A549 (cell line): ENCODE measurements at regions not wholly inside any gene's neighbourhood (a gene's known extent, or its start where the extent isn't known, plus 50 kb on each side); places are given as distances from the start of the nearest gene placed in this dataset.
A peak's percentile ranks its signal among the peaks of the same experiment; 100 is the strongest.
"Not testable (repeated sequence)": the region's sequence is repeated elsewhere in the genome, so short reads cannot be mapped to it uniquely, and the experiment has no call there.

ENCODE experiments used
- ATAC-seq, 2 experiments: fragments of 200-7000 bp in 1 of 2; fragments of >200 bp in 1 of 2; cut with Nextera tagmentation in 1 of 2; cut with Tn5 transposase in 1 of 2; 3 replicates each; pipeline versions ENCODE4 v1.8.0 to v1.9.1; 2018 to 2020; ENCODE audit warnings: mild to moderate bottlenecking in 1 of 2, moderate library complexity in 1 of 2
- CTCF ChIA-PET: fragments of 300-600 bp; sonication (Branson Sonifier 250); formaldehyde crosslinking; extraction: SDS; loops from one replicate; lab custom pipeline; 2021; ENCODE audit warnings: antibody characterized with exemption, inconsistent platforms; lab: Yijun Ruan, JAX
- POLR2A ChIA-PET: fragments of 350-600 bp; formaldehyde crosslinking; extraction: SDS; loops from one replicate; lab custom pipeline; 2021; ENCODE audit warnings: antibody characterized with exemption, inconsistent platforms; lab: Yijun Ruan, JAX
- DNase-seq, 2 experiments: peaks; one replicate each; pipeline versions ENCODE4 v3.0.0 to v3.0.0-alpha.2; 2011 to 2016; ENCODE audit warnings: low read depth in 1 of 2, low spot score in 1 of 2
- FAIRE-seq: peaks from 2 replicates; lab custom pipeline; 2011; peaks lifted over from hg19 to GRCh38; lab: Jason Lieb, UNC
- H3K27ac ChIP-seq, 2 experiments: fragments of >200 bp; sonication (Bioruptor Twin); formaldehyde crosslinking; 3 replicates each; pipeline ENCODE4 v1.5.1; 2016 to 2017
- H3K4me1 ChIP-seq: fragments of >200 bp; sonication (Bioruptor Twin); formaldehyde crosslinking; 3 replicates; pipeline ENCODE4 v1.6.1; 2016
- H3K4me2 ChIP-seq: fragments of >200 bp; sonication (Bioruptor Twin); formaldehyde crosslinking; 3 replicates; pipeline ENCODE4 v1.6.1; 2016
- H3K4me3 ChIP-seq: fragments of >200 bp; sonication (Bioruptor Twin); formaldehyde crosslinking; 3 replicates; pipeline ENCODE4 v1.5.1; 2016
- H3K9me3 ChIP-seq: fragments of >200 bp; sonication (Bioruptor Twin); formaldehyde crosslinking; 3 replicates; pipeline ENCODE4 v1.6.1; 2016
- ATOH8 ChIP-seq: fragments of 250-450 bp; sonication (Bioruptor Pico); IDR thresholded peaks from 2 replicates; pipeline ENCODE4 v1.5.0; 2020; ENCODE audit warnings: low read depth, mild to moderate bottlenecking, moderate library complexity
- CBX2 ChIP-seq: fragments of 200-600 bp; sonication (generic); IDR thresholded peaks from 2 replicates; pipeline ENCODE4 v1.6.1; 2016; ENCODE audit warnings: low read depth, mild to moderate bottlenecking, borderline replicate concordance
- CBX8 ChIP-seq: fragments of 200-600 bp; sonication (generic); IDR thresholded peaks from 2 replicates; pipeline ENCODE4 v1.6.1; 2016
- CEBPB ChIP-seq, 2 experiments: fragments of >200 bp in 1 of 2; sonication (Bioruptor Twin) in 1 of 2; formaldehyde crosslinking in 1 of 2; IDR thresholded peaks; 2 replicates each; pipeline ENCODE4 v1.6.1; 2012 to 2016
- CHD2 ChIP-seq: fragments of 150-350 bp; IDR thresholded peaks from 2 replicates; pipeline ENCODE4 v1.6.1; 2014; ENCODE audit warnings: low read length; ENCODE audit not compliant: partially characterized antibody
- FOSB ChIP-seq: fragments of 250-450 bp; sonication (Bioruptor Pico); IDR thresholded peaks from 2 replicates; pipeline ENCODE4 v1.5.0; 2020; ENCODE audit warnings: mild to moderate bottlenecking, moderate library complexity
- FOSL2 ChIP-seq, 2 experiments: fragments of 450-650 bp in 1 of 2; fragments of >200 bp in 1 of 2; sonication (Bioruptor Twin) in 1 of 2; formaldehyde crosslinking; IDR thresholded peaks; 2 replicates each; pipeline versions ENCODE4 v1.5.0 to v1.6.1; 2016 to 2020; ENCODE audit warnings: mild to moderate bottlenecking in 1 of 2, moderate library complexity in 1 of 2
- FOXS1 ChIP-seq: fragments of 250-450 bp; sonication (Bioruptor Pico); IDR thresholded peaks from 2 replicates; pipeline ENCODE4 v1.5.0; 2020; ENCODE audit warnings: mild to moderate bottlenecking, moderate library complexity
- GATA3 ChIP-seq: IDR thresholded peaks from 2 replicates; pipeline ENCODE4 v1.6.1; 2012; ENCODE audit warnings: borderline replicate concordance
- HDAC2 ChIP-seq: fragments of 200-600 bp; sonication (generic); IDR thresholded peaks from 2 replicates; pipeline ENCODE4 v1.6.1; 2016
- HEYL ChIP-seq: fragments of 250-450 bp; sonication (Bioruptor Pico); IDR thresholded peaks from 2 replicates; pipeline ENCODE4 v1.8.0; 2021; ENCODE audit warnings: mild to moderate bottlenecking, moderate library complexity
- HOXB5 ChIP-seq: fragments of 250-450 bp; sonication (Bioruptor Pico); IDR thresholded peaks from 2 replicates; pipeline ENCODE4 v1.5.0; 2020; ENCODE audit warnings: mild to moderate bottlenecking, moderate library complexity
- JUN ChIP-seq, 2 experiments: fragments of >200 bp; sonication (Bioruptor Twin); formaldehyde crosslinking; IDR thresholded peaks; 2 replicates in 1 of 2; 3 replicates in 1 of 2; pipeline ENCODE4 v1.6.1; 2016 to 2017
- JUNB ChIP-seq: fragments of >200 bp; sonication (Bioruptor Twin); formaldehyde crosslinking; IDR thresholded peaks from 2 replicates; pipeline ENCODE4 v1.6.1; 2016
- KDM1A ChIP-seq: fragments of 200-600 bp; sonication (generic); IDR thresholded peaks from 2 replicates; pipeline ENCODE4 v1.6.1; 2016; ENCODE audit warnings: low read depth, mild to moderate bottlenecking
- MAFK ChIP-seq: fragments of 450-650 bp; IDR thresholded peaks from 2 replicates; pipeline ENCODE4 v1.6.1; 2014; ENCODE audit not compliant: partially characterized antibody
- MAZ ChIP-seq: fragments of 150-350 bp; IDR thresholded peaks from 2 replicates; pipeline ENCODE4 v1.6.1; 2014; ENCODE audit warnings: antibody characterized with exemption, low read depth, low read length, borderline replicate concordance
- MYC ChIP-seq: IDR thresholded peaks from 2 replicates; pipeline ENCODE4 v1.6.1; 2012; ENCODE audit warnings: mild to moderate bottlenecking, inconsistent platforms, low read length, improper control_type of control experiment, borderline replicate concordance
- NPAS2 ChIP-seq: fragments of 250-450 bp; sonication (Bioruptor Pico); IDR thresholded peaks from 2 replicates; pipeline ENCODE4 v1.8.0; 2022; ENCODE audit warnings: mild to moderate bottlenecking, moderate library complexity, borderline replicate concordance
- NR3C1 ChIP-seq: fragments of >200 bp; sonication (Bioruptor Twin); formaldehyde crosslinking; IDR thresholded peaks from 3 replicates; pipeline ENCODE4 v1.6.1; 2017
- POLR2A ChIP-seq: IDR thresholded peaks from 2 replicates; pipeline ENCODE4 v1.6.1; 2012; ENCODE audit warnings: mild to moderate bottlenecking, low read length
- SMC3 ChIP-seq: fragments of >200 bp; sonication (Bioruptor Twin); formaldehyde crosslinking; IDR thresholded peaks from 3 replicates; pipeline ENCODE4 v1.6.1; 2018; ENCODE audit warnings: inconsistent platforms
- TFCP2L1 ChIP-seq: fragments of 250-450 bp; sonication (Bioruptor Pico); IDR thresholded peaks from 2 replicates; pipeline ENCODE4 v1.5.0; 2021; ENCODE audit warnings: mild to moderate bottlenecking
- ZC3H11A ChIP-seq: fragments of 450-650 bp; IDR thresholded peaks from 2 replicates; pipeline ENCODE4 v1.6.1; 2014; ENCODE audit warnings: antibody characterized with exemption, mild to moderate bottlenecking
- ZFP36 ChIP-seq: fragments of 450-650 bp; IDR thresholded peaks from 2 replicates; pipeline ENCODE4 v1.6.1; 2014; ENCODE audit warnings: borderline replicate concordance; ENCODE audit not compliant: partially characterized antibody
- ZNF302 ChIP-seq: fragments of 250-450 bp; sonication (Bioruptor Pico); IDR thresholded peaks from 2 replicates; pipeline ENCODE4 v1.9.0; 2021; ENCODE audit warnings: inconsistent platforms, mild to moderate bottlenecking, moderate library complexity
- ZSCAN20 ChIP-seq: fragments of 250-450 bp; sonication (Bioruptor Pico); IDR thresholded peaks from 2 replicates; pipeline ENCODE4 v1.8.0; 2022; ENCODE audit warnings: mild to moderate bottlenecking, moderate library complexity
- WGBS: methylation state at CpG from one replicate; pipeline ENCODE4 v1.1.6; 2017; ENCODE audit errors: missing lambda C conversion rate; 5-methylcytosine and 5-hydroxymethylcytosine counted together
- TF ChIP-seq, protein P1 (sequence below): fragments of 150-350 bp; IDR thresholded peaks from 2 replicates; pipeline ENCODE4 v1.6.1; 2014; ENCODE audit warnings: low read depth, mild to moderate bottlenecking, low read length
- TF ChIP-seq, protein P2 (sequence below): IDR thresholded peaks from 2 replicates; pipeline ENCODE4 v1.6.1; 2012; ENCODE audit warnings: low read depth, borderline replicate concordance
- TF ChIP-seq, protein P3 (sequence below): fragments of 450-650 bp; IDR thresholded peaks from 2 replicates; pipeline ENCODE4 v1.6.1; 2014; ENCODE audit warnings: antibody characterized with exemption
- TF ChIP-seq, protein P4 (sequence below): fragments of >200 bp; sonication (Bioruptor Twin); formaldehyde crosslinking; IDR thresholded peaks from 2 replicates; pipeline ENCODE4 v1.6.1; 2016
- TF ChIP-seq, protein P5 (sequence below): IDR thresholded peaks from 2 replicates; pipeline ENCODE4 v1.6.1; 2012

GRCh38 chr5:103385722-103386121 is 127.2 kb downstream of the MACIR start:
- CTCF ChIA-PET = no interaction called here
- no peak overlapping the region for H3K4me2 ChIP-seq
- ATAC-seq = no peak
- POLR2A ChIA-PET = no interaction called here
- H3K9me3 ChIP-seq = no peaks in the 10 kb centered on the region; the same call in 2 of the 3 replicates
- TF ChIP-seq NR3C1 (no peak), SMC3 (no peak), ZSCAN20 (no peak), CBX2 (no peak), HOXB5 (CRISPR knock-in tag) (no peak), NPAS2 (CRISPR knock-in tag) (no peak), JUN (IDR thresholded peaks at IDR 0.05) (no peak), CBX8 (no peak), ZFP36 (no peak), TFCP2L1 (CRISPR knock-in tag) (no peak), ZNF302 (CRISPR knock-in tag) (no peak), CHD2 (no peak), MYC (no peak), FOXS1 (CRISPR knock-in tag) (no peak), CEBPB (IDR thresholded peaks at IDR 0.05) (no peak)
- TF ChIP-seq, protein P1, sequence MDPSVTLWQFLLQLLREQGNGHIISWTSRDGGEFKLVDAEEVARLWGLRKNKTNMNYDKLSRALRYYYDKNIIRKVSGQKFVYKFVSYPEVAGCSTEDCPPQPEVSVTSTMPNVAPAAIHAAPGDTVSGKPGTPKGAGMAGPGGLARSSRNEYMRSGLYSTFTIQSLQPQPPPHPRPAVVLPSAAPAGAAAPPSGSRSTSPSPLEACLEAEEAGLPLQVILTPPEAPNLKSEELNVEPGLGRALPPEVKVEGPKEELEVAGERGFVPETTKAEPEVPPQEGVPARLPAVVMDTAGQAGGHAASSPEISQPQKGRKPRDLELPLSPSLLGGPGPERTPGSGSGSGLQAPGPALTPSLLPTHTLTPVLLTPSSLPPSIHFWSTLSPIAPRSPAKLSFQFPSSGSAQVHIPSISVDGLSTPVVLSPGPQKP = no peak
- TF ChIP-seq, protein P2, sequence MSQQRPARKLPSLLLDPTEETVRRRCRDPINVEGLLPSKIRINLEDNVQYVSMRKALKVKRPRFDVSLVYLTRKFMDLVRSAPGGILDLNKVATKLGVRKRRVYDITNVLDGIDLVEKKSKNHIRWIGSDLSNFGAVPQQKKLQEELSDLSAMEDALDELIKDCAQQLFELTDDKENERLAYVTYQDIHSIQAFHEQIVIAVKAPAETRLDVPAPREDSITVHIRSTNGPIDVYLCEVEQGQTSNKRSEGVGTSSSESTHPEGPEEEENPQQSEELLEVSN = no peak
- TF ChIP-seq, protein P3, sequence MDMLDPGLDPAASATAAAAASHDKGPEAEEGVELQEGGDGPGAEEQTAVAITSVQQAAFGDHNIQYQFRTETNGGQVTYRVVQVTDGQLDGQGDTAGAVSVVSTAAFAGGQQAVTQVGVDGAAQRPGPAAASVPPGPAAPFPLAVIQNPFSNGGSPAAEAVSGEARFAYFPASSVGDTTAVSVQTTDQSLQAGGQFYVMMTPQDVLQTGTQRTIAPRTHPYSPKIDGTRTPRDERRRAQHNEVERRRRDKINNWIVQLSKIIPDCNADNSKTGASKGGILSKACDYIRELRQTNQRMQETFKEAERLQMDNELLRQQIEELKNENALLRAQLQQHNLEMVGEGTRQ = no peak
- no peak for DNase-seq
- no peak overlapping the region for H3K27ac ChIP-seq
- H3K4me1 ChIP-seq = no peaks in the 10 kb centered on the region
- H3K4me3 ChIP-seq = no peak overlapping the region
- FAIRE-seq = no peak

DNA sequence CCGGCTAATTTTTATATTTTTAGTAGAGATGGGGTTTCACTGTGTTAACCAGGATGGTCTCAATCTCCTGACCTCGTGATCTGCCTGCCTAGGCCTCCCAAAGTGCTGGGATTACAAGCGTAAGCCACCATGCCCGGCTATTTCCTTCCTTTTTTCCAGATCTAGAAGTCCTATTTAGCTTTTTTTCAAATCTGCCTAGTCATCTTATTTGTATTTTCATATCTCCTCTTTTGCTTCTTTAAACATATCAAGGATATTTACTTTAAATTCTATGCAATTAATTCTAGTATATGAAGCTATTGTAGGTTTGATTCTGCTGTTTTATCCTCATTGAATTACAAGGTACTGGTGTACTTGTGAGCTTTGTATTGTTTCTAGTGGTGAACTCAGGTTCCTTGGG is 119.1 kb downstream of the MACIR start:
- H3K4me3 ChIP-seq, H3K4me2 ChIP-seq, DNase-seq, H3K27ac ChIP-seq, CTCF ChIA-PET, FAIRE-seq, ATAC-seq, H3K9me3 ChIP-seq, H3K4me1 ChIP-seq, POLR2A ChIA-PET: not testable (repeated sequence)
- TF ChIP-seq MAFK = peak; percentile 87
- 52% methylated on average over 4 of the region's 4 CpGs for WGBS

- 77% methylated on average over 3 of the region's 3 CpGs for WGBS
- TF ChIP-seq, protein P2 = no peak
- TF ChIP-seq HEYL (CRISPR knock-in tag) (no peak), GATA3 (no peak), CEBPB (IDR thresholded peaks at IDR 0.05) (no peak), MAZ (no peak), JUNB (no peak), SMC3 (no peak), KDM1A (no peak), POLR2A (no peak), ZC3H11A (no peak), ATOH8 (CRISPR knock-in tag) (no peak), JUN (IDR thresholded peaks at IDR 0.05) (no peak), FOSL2 (IDR thresholded peaks at IDR 0.05) (no peak), FOSL2 (CRISPR knock-in tag; IDR thresholded peaks at IDR 0.05) (no peak), CBX8 (no peak), HDAC2 (no peak), FOXS1 (CRISPR knock-in tag) (no peak), FOSB (CRISPR knock-in tag) (no peak)
- TF ChIP-seq, protein P4, sequence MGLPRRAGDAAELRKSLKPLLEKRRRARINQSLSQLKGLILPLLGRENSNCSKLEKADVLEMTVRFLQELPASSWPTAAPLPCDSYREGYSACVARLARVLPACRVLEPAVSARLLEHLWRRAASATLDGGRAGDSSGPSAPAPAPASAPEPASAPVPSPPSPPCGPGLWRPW = no peak
- TF ChIP-seq, protein P5, sequence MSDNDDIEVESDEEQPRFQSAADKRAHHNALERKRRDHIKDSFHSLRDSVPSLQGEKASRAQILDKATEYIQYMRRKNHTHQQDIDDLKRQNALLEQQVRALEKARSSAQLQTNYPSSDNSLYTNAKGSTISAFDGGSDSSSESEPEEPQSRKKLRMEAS = no peak
These were observed 117.5 kb downstream of the MACIR start for GRCh38 chr5:103375863-103376591.

More at GRCh38 chr5:103375863-103376591, 117.5 kb downstream of the MACIR start:
- Histone ChIP-seq H3K27ac (no peak overlapping the region), H3K4me2 (no peak overlapping the region), H3K9me3 (no peaks in the 10 kb centered on the region), H3K4me3 (no peak overlapping the region), H3K4me1 (no peaks in the 10 kb centered on the region)
- FAIRE-seq (no peak), ATAC-seq (no peak), DNase-seq (no peak)
- POLR2A ChIA-PET = no interaction called here
- CTCF ChIA-PET = no interaction called here
